WI38 (cell line): ENCODE measurements at regions not wholly inside any gene's neighbourhood (a gene's known extent, or its start where the extent isn't known, plus 50 kb on each side); places are given as distances from the start of the nearest gene placed in this dataset.
"Not testable (repeated sequence)": the region's sequence is repeated elsewhere in the genome, so short reads cannot be mapped to it uniquely, and the experiment has no call there.

Experiments
- H3K4me3 ChIP-seq: 2 replicates; pipeline ENCODE4 v1.5.1; 2011; ENCODE audit warnings: low read depth, mild to moderate bottlenecking, control low read depth, low read length
- TF ChIP-seq, protein P1 (sequence below): IDR thresholded peaks from 2 replicates; pipeline ENCODE4 v1.5.1; 2012; ENCODE audit warnings: low read depth, mild to moderate bottlenecking, control low read depth, low read length

DNA sequence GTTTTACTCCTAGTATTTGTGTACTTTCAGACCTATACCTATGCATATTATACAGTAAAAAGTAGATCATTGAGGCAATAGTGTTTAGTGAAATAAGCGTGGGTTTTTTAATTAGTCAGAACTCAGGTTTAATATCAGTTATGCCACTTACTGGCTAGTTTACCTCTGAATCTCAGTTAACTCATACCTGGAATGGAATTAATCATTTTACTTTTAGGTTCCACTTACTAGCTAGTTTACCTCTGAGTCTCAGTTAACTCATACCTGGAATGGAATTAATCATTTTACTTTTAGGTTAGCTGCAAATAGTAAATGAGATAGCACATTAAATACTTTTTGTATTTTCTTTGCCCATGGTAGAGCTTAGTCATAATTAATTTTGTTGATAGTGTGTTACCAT lies 475.7 kb downstream of the CCER1 start:
- TF ChIP-seq, protein P1, sequence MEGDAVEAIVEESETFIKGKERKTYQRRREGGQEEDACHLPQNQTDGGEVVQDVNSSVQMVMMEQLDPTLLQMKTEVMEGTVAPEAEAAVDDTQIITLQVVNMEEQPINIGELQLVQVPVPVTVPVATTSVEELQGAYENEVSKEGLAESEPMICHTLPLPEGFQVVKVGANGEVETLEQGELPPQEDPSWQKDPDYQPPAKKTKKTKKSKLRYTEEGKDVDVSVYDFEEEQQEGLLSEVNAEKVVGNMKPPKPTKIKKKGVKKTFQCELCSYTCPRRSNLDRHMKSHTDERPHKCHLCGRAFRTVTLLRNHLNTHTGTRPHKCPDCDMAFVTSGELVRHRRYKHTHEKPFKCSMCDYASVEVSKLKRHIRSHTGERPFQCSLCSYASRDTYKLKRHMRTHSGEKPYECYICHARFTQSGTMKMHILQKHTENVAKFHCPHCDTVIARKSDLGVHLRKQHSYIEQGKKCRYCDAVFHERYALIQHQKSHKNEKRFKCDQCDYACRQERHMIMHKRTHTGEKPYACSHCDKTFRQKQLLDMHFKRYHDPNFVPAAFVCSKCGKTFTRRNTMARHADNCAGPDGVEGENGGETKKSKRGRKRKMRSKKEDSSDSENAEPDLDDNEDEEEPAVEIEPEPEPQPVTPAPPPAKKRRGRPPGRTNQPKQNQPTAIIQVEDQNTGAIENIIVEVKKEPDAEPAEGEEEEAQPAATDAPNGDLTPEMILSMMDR: no peak
- no peak overlapping the region for H3K4me3 ChIP-seq

DNA sequence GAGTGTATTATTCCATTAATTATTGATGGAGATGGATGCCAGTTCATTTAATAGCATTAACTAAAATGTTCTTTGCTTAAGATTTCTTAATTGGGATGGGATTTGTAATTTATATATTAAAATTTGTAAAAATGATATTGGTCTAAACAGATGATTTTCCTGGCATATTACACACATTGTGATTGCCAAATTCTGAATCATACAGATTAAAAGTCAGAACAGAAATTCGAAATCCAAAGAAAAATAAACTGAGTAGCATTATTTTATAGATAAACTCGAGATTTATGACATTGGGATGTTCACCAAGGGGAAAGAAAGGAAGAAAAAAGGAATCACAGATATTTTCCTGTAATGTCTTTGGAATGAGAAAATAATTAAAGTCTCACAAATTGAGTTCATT lies 481.1 kb downstream of the CCER1 start:
- TF ChIP-seq, protein P1: no peak
- no peak overlapping the region for H3K4me3 ChIP-seq

GRCh38 chr12:90460681-90461080 lies 494.3 kb downstream of the CCER1 start:
- no peak overlapping the region for H3K4me3 ChIP-seq
- TF ChIP-seq, protein P1: no peak

DNA sequence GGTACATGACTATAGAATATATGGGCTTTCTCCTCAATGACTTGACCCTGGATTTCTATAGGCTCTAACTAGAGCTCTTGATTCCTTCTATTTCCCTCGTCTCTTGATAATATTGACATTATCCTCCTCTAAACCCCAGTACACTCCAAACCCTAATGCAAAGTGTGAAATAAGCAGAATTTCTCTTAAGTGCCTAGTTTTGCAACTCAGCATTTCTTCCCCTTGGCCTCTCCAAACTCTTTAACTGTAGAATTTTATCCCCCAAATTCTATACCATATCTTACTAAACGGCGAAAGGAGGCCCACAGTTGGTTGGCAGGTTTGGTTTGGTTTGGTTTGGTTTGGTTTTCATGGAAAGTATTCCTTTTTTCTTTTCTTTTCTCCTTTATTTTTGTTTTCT lies 498.7 kb downstream of the CCER1 start:
- H3K4me3 ChIP-seq: no peak overlapping the region

GRCh38 chr12:90455756-90456155 lies 499.2 kb downstream of the CCER1 start:
- H3K4me3 ChIP-seq: no peak overlapping the region
- TF ChIP-seq, protein P1: no peak

More for the DNA sequence above, 498.7 kb downstream of the CCER1 start:
- TF ChIP-seq, protein P1: no peak

DNA sequence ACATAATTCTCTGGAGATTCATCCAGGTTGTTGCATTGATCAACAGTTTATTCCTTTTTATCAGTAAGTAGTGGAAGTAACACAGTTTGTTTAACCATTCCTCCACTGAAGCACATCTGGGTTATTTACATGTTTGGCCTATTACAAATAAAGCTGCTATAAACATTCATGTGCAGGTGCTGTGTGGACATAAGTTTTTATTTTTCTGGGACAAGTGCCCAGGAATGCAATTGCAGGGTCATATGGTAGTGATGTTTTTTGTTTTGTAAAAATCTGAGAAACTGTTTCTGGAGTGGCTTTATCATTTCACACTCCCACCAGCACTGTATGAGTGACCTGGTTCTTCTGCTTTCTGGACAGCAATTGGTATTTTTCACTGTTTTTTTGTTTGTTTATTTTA lies 505.4 kb downstream of the CCER1 start:
- TF ChIP-seq, protein P1: no peak
- no peak overlapping the region for H3K4me3 ChIP-seq

GRCh38 chr12:90443466-90443865 lies 511.5 kb downstream of the CCER1 start:
- H3K4me3 ChIP-seq: not testable (repeated sequence)

GRCh38 chr12:90441431-90441830 lies 513.5 kb downstream of the CCER1 start:
- TF ChIP-seq, protein P1: no peak
- H3K4me3 ChIP-seq: no peak overlapping the region
